GM23248 (cell line): ENCODE measurements at regions not wholly inside any gene's neighbourhood (a gene's known extent, or its start where the extent isn't known, plus 50 kb on each side); places are given as distances from the start of the nearest gene placed in this dataset.

Source experiments
- DNase-seq: peaks from one replicate; pipeline ENCODE4 v3.0.0-alpha.2; 2015
- H2AFZ ChIP-seq: fragments of 200-600 bp; sonication (generic); 2 replicates; pipeline ENCODE4 v1.6.1; 2016; ENCODE audit warnings: antibody characterized with exemption
- H3F3A ChIP-seq: fragments of 200-600 bp; sonication (generic); 2 replicates; pipeline ENCODE4 v1.6.1; 2016; ENCODE audit warnings: mild to moderate bottlenecking, antibody characterized with exemption, mixed run types; ENCODE audit not compliant: insufficient read depth
- H3K27ac ChIP-seq: fragments of 200-600 bp; sonication (generic); 2 replicates; pipeline ENCODE4 v1.5.1; 2016; ENCODE audit warnings: mild to moderate bottlenecking
- H3K27me3 ChIP-seq: fragments of 200-600 bp; sonication (generic); replicated peaks from 2 replicates; pipeline ENCODE4 v1.6.1; 2016; ENCODE audit warnings: mild to moderate bottlenecking; ENCODE audit not compliant: insufficient read depth
- H3K36me3 ChIP-seq: fragments of 200-600 bp; sonication (generic); 2 replicates; pipeline ENCODE4 v1.6.1; 2016; ENCODE audit warnings: low read depth, mild to moderate bottlenecking
- H3K4me1 ChIP-seq: fragments of 200-600 bp; sonication (generic); 2 replicates; pipeline ENCODE4 v1.6.1; 2016; ENCODE audit warnings: mild to moderate bottlenecking; ENCODE audit not compliant: insufficient read depth
- H3K4me2 ChIP-seq: fragments of 200-600 bp; sonication (generic); one replicate; pipeline ENCODE4 v1.6.1; 2016; ENCODE audit warnings: mild to moderate bottlenecking; ENCODE audit not compliant: unreplicated experiment
- H3K4me3 ChIP-seq: fragments of 200-600 bp; sonication (generic); 2 replicates; pipeline ENCODE4 v1.5.1; 2016; ENCODE audit warnings: mild to moderate bottlenecking
- H3K79me2 ChIP-seq: fragments of 200-600 bp; sonication (generic); 2 replicates; pipeline ENCODE4 v1.6.1; 2016; ENCODE audit warnings: mild to moderate bottlenecking; ENCODE audit not compliant: insufficient read depth
- H3K9ac ChIP-seq: fragments of 200-600 bp; sonication (generic); 2 replicates; pipeline ENCODE4 v1.6.1; 2016; ENCODE audit warnings: mild to moderate bottlenecking
- H3K9me2 ChIP-seq: fragments of 200-600 bp; sonication (generic); 2 replicates; pipeline ENCODE4 v1.6.1; 2016; ENCODE audit warnings: mixed run types, mild to moderate bottlenecking, moderate library complexity; ENCODE audit not compliant: insufficient read depth
- H3K9me3 ChIP-seq: fragments of 200-600 bp; sonication (generic); one replicate; pipeline ENCODE4 v1.6.1; 2017; ENCODE audit warnings: low read depth
- H4K20me1 ChIP-seq: fragments of 200-600 bp; sonication (generic); 2 replicates; pipeline ENCODE4 v1.6.0; 2016; ENCODE audit not compliant: insufficient read depth
- EZH2 ChIP-seq: fragments of 200-600 bp; sonication (generic); IDR thresholded peaks from 2 replicates; pipeline ENCODE4 v1.6.1; 2018; ENCODE audit warnings: antibody characterized with exemption, mild to moderate bottlenecking; ENCODE audit not compliant: insufficient read depth, poor library complexity, severe bottlenecking
- EZH2phosphoT487 ChIP-seq: fragments of 200-600 bp; sonication (generic); IDR thresholded peaks from 2 replicates; pipeline ENCODE4 v1.6.1; 2018; ENCODE audit warnings: antibody characterized with exemption, moderate library complexity, mild to moderate bottlenecking, low read depth; ENCODE audit not compliant: insufficient read depth
- WGBS, 2 experiments: methylation state at CpG; one replicate each; pipeline ENCODE4 v1.1.6; 2015 to 2017; ENCODE audit warnings: low lambda C conversion rate in 2 of 2, low coverage in 1 of 2; ENCODE audit errors: missing lambda C conversion rate in 2 of 2; 5-methylcytosine and 5-hydroxymethylcytosine counted together
- in situ Hi-C: fragments of 300-500 bp; cut with MboI; formaldehyde crosslinking; loops from 2 replicates; pipeline ENCODE4 v1.15.0; 2020

GRCh38 chr9:14467675-14468374 lies 153.9 kb upstream of the NFIB start:
- no peak overlapping the region for H3K27ac ChIP-seq
- DNase-seq, result peak; percentile 2
- no peaks in the 10 kb centered on the region for H3K9me2 ChIP-seq
- H3K27me3 ChIP-seq, result no peaks in the 10 kb centered on the region
- no peak overlapping the region for H2AFZ ChIP-seq
- H3F3A ChIP-seq, result no peaks in the 10 kb centered on the region
- no peaks in the 10 kb centered on the region for H3K36me3 ChIP-seq
- H3K9ac ChIP-seq, result no peak overlapping the region
- H3K79me2 ChIP-seq, result no peaks in the 10 kb centered on the region
- TF ChIP-seq EZH2, result no peak
- no peak for TF ChIP-seq EZH2phosphoT487
- no peak overlapping the region for H3K4me3 ChIP-seq
- no peaks in the 10 kb centered on the region for H3K4me1 ChIP-seq
- no peak overlapping the region for H3K4me2 ChIP-seq
- no peaks in the 10 kb centered on the region for H3K9me3 ChIP-seq
- 74 to 77% methylated on average over 3 of the region's 3 CpGs for WGBS, 2 experiments
- in situ Hi-C loops, result no loop called here
- H4K20me1 ChIP-seq, result no peaks in the 10 kb centered on the region

GRCh38 chr9:14466828-14467227 lies 152.9 kb upstream of the NFIB start:
- Histone ChIP-seq H3K27me3 (no peaks in the 10 kb centered on the region), H3K79me2 (no peaks in the 10 kb centered on the region), H3K9me2 (no peaks in the 10 kb centered on the region), H4K20me1 (no peaks in the 10 kb centered on the region), H3K9me3 (no peaks in the 10 kb centered on the region), H3K4me1 (no peaks in the 10 kb centered on the region), H3K27ac (no peak overlapping the region), H2AFZ (no peak overlapping the region), H3F3A (no peaks in the 10 kb centered on the region), H3K36me3 (no peaks in the 10 kb centered on the region), H3K4me2 (no peak overlapping the region), H3K9ac (no peak overlapping the region), H3K4me3 (no peak overlapping the region)
- TF ChIP-seq EZH2 (no peak), EZH2phosphoT487 (no peak)
- 71 to 76% methylated on average over 4 of the region's 4 CpGs for WGBS, 2 experiments
- in situ Hi-C loops, result no loop called here
- no peak for DNase-seq

- Histone ChIP-seq H3K27me3 (no peaks in the 10 kb centered on the region), H3K4me1 (no peaks in the 10 kb centered on the region), H3K9me3 (no peaks in the 10 kb centered on the region), H3K4me2 (no peak overlapping the region), H3K4me3 (no peak overlapping the region), H3K9ac (no peak overlapping the region), H4K20me1 (no peaks in the 10 kb centered on the region), H3K79me2 (no peaks in the 10 kb centered on the region), H3K27ac (no peak overlapping the region), H3K36me3 (no peaks in the 10 kb centered on the region), H3F3A (no peaks in the 10 kb centered on the region), H2AFZ (no peak overlapping the region), H3K9me2 (no peaks in the 10 kb centered on the region)
- TF ChIP-seq EZH2phosphoT487 (no peak), EZH2 (no peak)
- in situ Hi-C loops, result no loop called here
- no peak for DNase-seq
- WGBS, 2 experiments, result 60 to 67% methylated on average over 7 of the region's 7 CpGs
Observed at GRCh38 chr9:14466429-14466818, 152.5 kb upstream of the NFIB start.

DNA sequence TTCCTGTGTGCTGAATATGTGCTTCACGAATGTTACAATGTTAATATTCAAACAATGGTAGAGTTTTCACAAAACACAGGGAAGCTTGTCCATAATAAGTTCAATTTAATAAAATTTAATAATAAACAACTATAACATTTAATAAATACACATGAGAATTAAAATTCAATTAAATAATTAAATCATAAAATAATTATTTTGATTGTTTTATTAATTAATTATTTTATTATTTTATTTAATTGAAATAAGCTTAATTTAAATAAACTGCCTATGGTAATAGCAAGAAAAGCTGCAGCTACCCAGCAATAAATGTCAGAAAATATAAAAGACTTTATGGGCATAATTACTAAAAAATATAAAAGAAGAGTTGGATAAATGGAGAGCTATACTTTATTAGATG lies 149.0 kb upstream of the NFIB start:
- in situ Hi-C loops, result no loop called here

GRCh38 chr9:14455243-14455642 lies 141.3 kb upstream of the NFIB start:
- Histone ChIP-seq H3K79me2 (no peaks in the 10 kb centered on the region), H3K27me3 (0 out of 2 replicates have a peak, but pooled peaks cover 17% of the 10 kb centered on the region), H4K20me1 (no peaks in the 10 kb centered on the region), H3K9me2 (no peaks in the 10 kb centered on the region), H3K4me2 (no peak overlapping the region), H3K4me1 (no peaks in the 10 kb centered on the region), H3K4me3 (no peak overlapping the region), H3K27ac (no peak overlapping the region), H3K9me3 (no peaks in the 10 kb centered on the region), H3F3A (no peaks in the 10 kb centered on the region), H3K9ac (no peak overlapping the region), H3K36me3 (no peaks in the 10 kb centered on the region), H2AFZ (no peak overlapping the region)
- 52 to 59% methylated on average over 2 of the region's 2 CpGs for WGBS, 2 experiments
- no peak for DNase-seq
- in situ Hi-C loops, result no loop called here
- TF ChIP-seq EZH2, result no peak
- TF ChIP-seq EZH2phosphoT487, result no peak

More for the DNA sequence above, 149.0 kb upstream of the NFIB start:
- Histone ChIP-seq H4K20me1 (no peaks in the 10 kb centered on the region), H3K9ac (no peak overlapping the region), H3K79me2 (no peaks in the 10 kb centered on the region), H3F3A (no peaks in the 10 kb centered on the region), H3K4me2 (no peak overlapping the region), H3K36me3 (no peaks in the 10 kb centered on the region), H3K27ac (no peak overlapping the region), H3K4me3 (no peak overlapping the region), H2AFZ (no peak overlapping the region), H3K9me2 (no peaks in the 10 kb centered on the region), H3K27me3 (no peaks in the 10 kb centered on the region; the same call in 1 of the 2 replicates), H3K4me1 (no peaks in the 10 kb centered on the region), H3K9me3 (no peaks in the 10 kb centered on the region)
- TF ChIP-seq EZH2phosphoT487 (no peak), EZH2 (no peak)
- no peak for DNase-seq
- WGBS, 2 experiments, result 61 to 68% methylated on average over 1 of the region's 1 CpG
